Natural killer cell (primary cell): ENCODE measurements at regions not wholly inside any gene's neighbourhood (a gene's known extent, or its start where the extent isn't known, plus 50 kb on each side); places are given as distances from the start of the nearest gene placed in this dataset.

Source experiments
- ATAC-seq, 3 donors: fragments of 150-1000 bp in 2 of 3; fragments of 200-7000 bp in 1 of 3; cut with Tn5 transposase; 1 replicate in 1 of 3; 2 replicates in 2 of 3; pipeline ENCODE4 v1.10.0; 2021; ENCODE audit warnings: mild to moderate bottlenecking in 2 of 3, moderate library complexity in 2 of 3
- DNase-seq, 2 donors: peaks; one replicate each; pipeline versions ENCODE4 v3.0.0 to v3.0.0-alpha.2; 2013 to 2021; ENCODE audit warnings: mixed read lengths in 1 of 2
- H3K27ac ChIP-seq: one replicate; pipeline ENCODE4 v1.5.1; 2013; ENCODE audit warnings: mild to moderate bottlenecking, low read length
- H3K27me3 ChIP-seq: one replicate; pipeline ENCODE4 v1.6.1; 2013; ENCODE audit warnings: low read length; ENCODE audit not compliant: control insufficient read depth, insufficient read depth
- H3K36me3 ChIP-seq: one replicate; pipeline ENCODE4 v1.6.1; 2013; ENCODE audit warnings: low read length; ENCODE audit not compliant: control insufficient read depth, insufficient read depth
- H3K4me1 ChIP-seq: one replicate; pipeline ENCODE4 v1.6.1; 2013; ENCODE audit warnings: low read length; ENCODE audit not compliant: control insufficient read depth, insufficient read depth
- H3K4me3 ChIP-seq: one replicate; pipeline ENCODE4 v1.5.1; 2013; ENCODE audit warnings: low read length
- H3K9me3 ChIP-seq: one replicate; pipeline ENCODE4 v1.6.1; 2013; ENCODE audit warnings: low read length; ENCODE audit not compliant: control insufficient read depth, insufficient read depth
- H3K27ac Mint-ChIP-seq, 2 donors: one replicate each; pipeline ENCODE4 v1.8.0; 2022; ENCODE audit warnings: mild to moderate bottlenecking in 2 of 2, mixed read lengths in 2 of 2, moderate library complexity in 1 of 2
- H3K27me3 Mint-ChIP-seq, 2 donors: one replicate each; pipeline ENCODE4 v1.8.0; 2022; ENCODE audit warnings: low read depth in 2 of 2, mixed read lengths in 2 of 2
- H3K36me3 Mint-ChIP-seq: one replicate; pipeline ENCODE4 v1.8.0; 2022; ENCODE audit warnings: mixed read lengths
- H3K4me1 Mint-ChIP-seq, 2 donors: one replicate each; pipeline ENCODE4 v1.8.0; 2022; ENCODE audit warnings: mixed read lengths in 2 of 2
- H3K4me3 Mint-ChIP-seq: one replicate; pipeline ENCODE4 v1.8.0; 2022; ENCODE audit warnings: mild to moderate bottlenecking, moderate library complexity, mixed read lengths
- H3K9me3 Mint-ChIP-seq, 2 donors: one replicate each; pipeline ENCODE4 v1.8.0; 2022; ENCODE audit warnings: mixed read lengths in 2 of 2
- CTCF ChIP-seq: fragments of 200-600 bp; IDR thresholded peaks from one replicate; pipeline ENCODE4 v1.8.0; 2022; ENCODE audit warnings: antibody characterized with exemption
- WGBS: methylation state at CpG from one replicate; pipeline ENCODE4 v1.1.7; 2013; ENCODE audit warnings: missing lambda C conversion rate; ENCODE audit not compliant: insufficient coverage; 5-methylcytosine and 5-hydroxymethylcytosine counted together
- intact Hi-C: fragments of 100-400 bp; cut with micrococcal nuclease; formaldehyde crosslinking; loops from one replicate; pipeline ENCODE4 v1.14.2; 2022

- no peaks in the 10 kb centered on the region for H3K36me3 ChIP-seq
- intact Hi-C loops: no loop called here
- no peak overlapping the region for H3K4me3 ChIP-seq
- no peak overlapping the region for H3K27ac ChIP-seq
- DNase-seq: no peak
- Mint-ChIP-seq H3K4me1 (no peaks in the 10 kb centered on the region), H3K4me3 (no peak overlapping the region), H3K36me3 (no peaks in the 10 kb centered on the region), H3K27me3 (no peaks in the 10 kb centered on the region), H3K27ac (no peak overlapping the region), H3K9me3 (no peaks in the 10 kb centered on the region)
- TF ChIP-seq CTCF: no peak
- H3K27me3 ChIP-seq: no peaks in the 10 kb centered on the region
- H3K4me1 ChIP-seq: peaks cover 5% of the 10 kb centered on the region
- 92% methylated on average over 9 of the region's 9 CpGs for WGBS
- ATAC-seq: peak in 1 of 3 donors; percentile 43
- H3K9me3 ChIP-seq: no peaks in the 10 kb centered on the region
Observed at GRCh38 chr21:31409831-31410487, 65.9 kb upstream of the TIAM1 start.

GRCh38 chr21:31408301-31409088 is 64.4 kb upstream of the TIAM1 start:
- Histone ChIP-seq H3K27ac (no peak overlapping the region), H3K4me3 (no peak overlapping the region), H3K27me3 (no peaks in the 10 kb centered on the region), H3K36me3 (no peaks in the 10 kb centered on the region), H3K9me3 (no peaks in the 10 kb centered on the region), H3K4me1 (peaks cover 5% of the 10 kb centered on the region)
- intact Hi-C loops: no loop called here
- DNase-seq: no peak
- Mint-ChIP-seq H3K4me3 (no peak overlapping the region), H3K27ac (no peak overlapping the region), H3K36me3 (no peaks in the 10 kb centered on the region), H3K4me1 (no peaks in the 10 kb centered on the region), H3K9me3 (no peaks in the 10 kb centered on the region), H3K27me3 (no peaks in the 10 kb centered on the region)
- 87% methylated on average over 9 of the region's 10 CpGs for WGBS
- TF ChIP-seq CTCF: no peak
- no peak for ATAC-seq

- intact Hi-C loops: no loop called here
- ATAC-seq (no peak), DNase-seq (no peak)
- Mint-ChIP-seq H3K27ac (no peak overlapping the region), H3K36me3 (no peaks in the 10 kb centered on the region), H3K27me3 (no peaks in the 10 kb centered on the region), H3K9me3 (no peaks in the 10 kb centered on the region), H3K4me1 (no peaks in the 10 kb centered on the region), H3K4me3 (no peak overlapping the region)
- 83% methylated on average over 2 of the region's 2 CpGs for WGBS
- Histone ChIP-seq H3K4me3 (no peak overlapping the region), H3K4me1 (peaks cover 5% of the 10 kb centered on the region), H3K27ac (no peak overlapping the region), H3K9me3 (no peaks in the 10 kb centered on the region), H3K27me3 (no peaks in the 10 kb centered on the region), H3K36me3 (no peaks in the 10 kb centered on the region)
- no peak for TF ChIP-seq CTCF
Observed at GRCh38 chr21:31406510-31406909, 62.4 kb upstream of the TIAM1 start.
